GM18907 (cell line): ENCODE measurements at regions not wholly inside any gene's neighbourhood (a gene's known extent, or its start where the extent isn't known, plus 50 kb on each side); places are given as distances from the start of the nearest gene placed in this dataset.
"Not testable (repeated sequence)": the region's sequence is repeated elsewhere in the genome, so short reads cannot be mapped to it uniquely, and the experiment has no call there.

Experiments used
- ATAC-seq: cut with Tn5 transposase; IDR thresholded peaks from one replicate; pipeline ENCODE4 v1.9.1; 2021; ENCODE audit warnings: mild to moderate bottlenecking, moderate library complexity; ENCODE audit not compliant: unreplicated experiment

GRCh38 chr9:31302620-31303418, 1081.6 kb upstream of the ACO1 start:
- ATAC-seq = peak; percentile 74

- no peak for ATAC-seq
These were observed 1079.9 kb upstream of the ACO1 start for GRCh38 chr9:31304576-31304975.

- ATAC-seq = no peak
These were observed 1070.2 kb upstream of the ACO1 start for GRCh38 chr9:31314241-31314640.

GRCh38 chr9:31320494-31320893, 1063.9 kb upstream of the ACO1 start:
- no peak for ATAC-seq

GRCh38 chr9:31321256-31321655, 1063.2 kb upstream of the ACO1 start:
- no peak for ATAC-seq

- no peak for ATAC-seq
These were observed 1062.8 kb upstream of the ACO1 start for GRCh38 chr9:31321686-31322085.

- no peak for ATAC-seq
These were observed 1060.6 kb upstream of the ACO1 start for GRCh38 chr9:31323726-31324444.

- ATAC-seq = no peak
These were observed 1058.7 kb upstream of the ACO1 start for GRCh38 chr9:31325778-31326177.

- ATAC-seq = not testable (repeated sequence)
These were observed 1057.6 kb upstream of the ACO1 start for GRCh38 chr9:31326883-31327282.

- no peak for ATAC-seq
These were observed 1049.5 kb upstream of the ACO1 start for GRCh38 chr9:31334837-31335528.

GRCh38 chr9:31335529-31336234, 1048.8 kb upstream of the ACO1 start:
- ATAC-seq = no peak

- ATAC-seq = no peak
These were observed 1048.1 kb upstream of the ACO1 start for GRCh38 chr9:31336386-31336785.

- no peak for ATAC-seq
These were observed 1047.6 kb upstream of the ACO1 start for GRCh38 chr9:31336841-31337240.

- peak; percentile 99 for ATAC-seq
These were observed 1037.3 kb upstream of the ACO1 start for GRCh38 chr9:31347082-31347617.

- ATAC-seq = no peak
These were observed 1029.1 kb upstream of the ACO1 start for GRCh38 chr9:31355159-31355882.

- no peak for ATAC-seq
These were observed 1028.5 kb upstream of the ACO1 start for GRCh38 chr9:31355965-31356364.

- no peak for ATAC-seq
These were observed 1025.4 kb upstream of the ACO1 start for GRCh38 chr9:31359071-31359470.

GRCh38 chr9:31364171-31364570, 1020.3 kb upstream of the ACO1 start:
- ATAC-seq = no peak

- ATAC-seq = no peak
These were observed 1011.5 kb upstream of the ACO1 start for GRCh38 chr9:31372799-31373587.
